Astrocyte of the spinal cord (primary cell): ENCODE measurements at regions not wholly inside any gene's neighbourhood (a gene's known extent, or its start where the extent isn't known, plus 50 kb on each side); places are given as distances from the start of the nearest gene placed in this dataset.

Source experiments
- DNase-seq: peaks from one replicate; pipeline ENCODE4 v3.0.0; 2011; ENCODE audit warnings: low read depth, low spot score
- H3K4me3 ChIP-seq: 2 replicates; pipeline ENCODE4 v1.5.1; 2011; ENCODE audit warnings: low read depth, mild to moderate bottlenecking, low read length, moderate library complexity
- CTCF ChIP-seq: IDR thresholded peaks from 2 replicates; pipeline ENCODE4 v1.5.1; 2012; ENCODE audit warnings: low read depth, mild to moderate bottlenecking, low read length, inconsistent platforms
- in situ Hi-C: cut with HindIII; loops from 2 replicates; pipeline ENCODE4 v1.10.0; 2017; ENCODE audit warnings: low sequenced_read_pairs

GRCh38 chr1:244347942-244348341, 103.8 kb downstream of the ADSS2 start:
- in situ Hi-C loops: no loop called here
- H3K4me3 ChIP-seq: no peak overlapping the region
- DNase-seq: no peak
- TF ChIP-seq CTCF: no peak

GRCh38 chr1:244349103-244349531, 102.6 kb downstream of the ADSS2 start:
- TF ChIP-seq CTCF: no peak
- DNase-seq: peak; percentile 84
- in situ Hi-C loops: no loop called here
- H3K4me3 ChIP-seq: no peak overlapping the region

GRCh38 chr1:244349581-244350001, 102.1 kb downstream of the ADSS2 start:
- no peak for TF ChIP-seq CTCF
- in situ Hi-C loops: no loop called here
- H3K4me3 ChIP-seq: no peak overlapping the region
- DNase-seq: peak; percentile 29

- no peak overlapping the region for H3K4me3 ChIP-seq
- no peak for TF ChIP-seq CTCF
- no peak for DNase-seq
- in situ Hi-C loops: no loop called here
Observed at GRCh38 chr1:244350027-244350426, 101.7 kb downstream of the ADSS2 start.

- no peak overlapping the region for H3K4me3 ChIP-seq
- no peak for DNase-seq
- in situ Hi-C loops: no loop called here
- no peak for TF ChIP-seq CTCF
Observed at GRCh38 chr1:244352156-244352830, 99.4 kb downstream of the ADSS2 start.

- no peak for TF ChIP-seq CTCF
- peak; percentile 89 for DNase-seq
- H3K4me3 ChIP-seq: no peak overlapping the region
- in situ Hi-C loops: no loop called here
Observed at GRCh38 chr1:244353551-244354091, 98.1 kb downstream of the ADSS2 start.
